ENCODE measurements at regions not wholly inside any gene's neighbourhood (a gene's known extent, or its start where the extent isn't known, plus 50 kb on each side); places are given as distances from the start of the nearest gene placed in this dataset.

DNA sequence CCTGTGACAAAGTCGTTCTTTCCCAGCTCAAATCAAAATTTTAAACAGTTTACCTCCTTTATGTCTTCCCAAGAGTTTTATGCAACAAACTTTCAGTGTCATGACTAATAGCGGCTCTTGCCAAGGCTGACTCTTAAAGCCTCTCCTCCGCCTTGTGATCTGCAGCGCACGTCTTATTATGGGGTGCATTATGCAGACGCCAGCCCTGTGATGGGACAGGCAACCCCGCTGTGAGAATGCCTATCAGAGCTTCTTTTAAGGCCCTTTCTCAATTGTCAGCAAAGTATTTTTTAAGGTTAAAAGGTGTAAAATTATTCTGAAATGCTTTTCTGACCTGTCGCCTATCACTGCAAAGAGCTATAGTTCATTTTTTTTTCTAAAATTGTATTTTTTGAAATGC lies 152.8 kb downstream of the SOX1 start:
- DNase-seq (ENCODE audit: low spot score) (no peak), ATAC-seq (no peak)
- H3K4me1 ChIP-seq (ENCODE audit: insufficient read depth): no peaks in the 10 kb centered on the region
- H3K27ac Mint-ChIP-seq: no peak overlapping the region
- no peak overlapping the region for H2AFZ ChIP-seq
- H4K20me1 ChIP-seq (replicated peaks; ENCODE audit: insufficient read depth): no peaks in the 10 kb centered on the region
- H3K4me2 ChIP-seq: no peak overlapping the region
- no peaks in the 10 kb centered on the region for H3K36me3 ChIP-seq (ENCODE audit: insufficient read depth)
- peaks cover 11% of the 10 kb centered on the region for H3K27me3 Mint-ChIP-seq (ENCODE audit: insufficient read depth, low read depth, poor library complexity)
- TF ChIP-seq, protein P1, sequence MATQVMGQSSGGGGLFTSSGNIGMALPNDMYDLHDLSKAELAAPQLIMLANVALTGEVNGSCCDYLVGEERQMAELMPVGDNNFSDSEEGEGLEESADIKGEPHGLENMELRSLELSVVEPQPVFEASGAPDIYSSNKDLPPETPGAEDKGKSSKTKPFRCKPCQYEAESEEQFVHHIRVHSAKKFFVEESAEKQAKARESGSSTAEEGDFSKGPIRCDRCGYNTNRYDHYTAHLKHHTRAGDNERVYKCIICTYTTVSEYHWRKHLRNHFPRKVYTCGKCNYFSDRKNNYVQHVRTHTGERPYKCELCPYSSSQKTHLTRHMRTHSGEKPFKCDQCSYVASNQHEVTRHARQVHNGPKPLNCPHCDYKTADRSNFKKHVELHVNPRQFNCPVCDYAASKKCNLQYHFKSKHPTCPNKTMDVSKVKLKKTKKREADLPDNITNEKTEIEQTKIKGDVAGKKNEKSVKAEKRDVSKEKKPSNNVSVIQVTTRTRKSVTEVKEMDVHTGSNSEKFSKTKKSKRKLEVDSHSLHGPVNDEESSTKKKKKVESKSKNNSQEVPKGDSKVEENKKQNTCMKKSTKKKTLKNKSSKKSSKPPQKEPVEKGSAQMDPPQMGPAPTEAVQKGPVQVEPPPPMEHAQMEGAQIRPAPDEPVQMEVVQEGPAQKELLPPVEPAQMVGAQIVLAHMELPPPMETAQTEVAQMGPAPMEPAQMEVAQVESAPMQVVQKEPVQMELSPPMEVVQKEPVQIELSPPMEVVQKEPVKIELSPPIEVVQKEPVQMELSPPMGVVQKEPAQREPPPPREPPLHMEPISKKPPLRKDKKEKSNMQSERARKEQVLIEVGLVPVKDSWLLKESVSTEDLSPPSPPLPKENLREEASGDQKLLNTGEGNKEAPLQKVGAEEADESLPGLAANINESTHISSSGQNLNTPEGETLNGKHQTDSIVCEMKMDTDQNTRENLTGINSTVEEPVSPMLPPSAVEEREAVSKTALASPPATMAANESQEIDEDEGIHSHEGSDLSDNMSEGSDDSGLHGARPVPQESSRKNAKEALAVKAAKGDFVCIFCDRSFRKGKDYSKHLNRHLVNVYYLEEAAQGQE (IDR thresholded peaks at IDR 0.05; ENCODE audit: unreplicated experiment): no peak
- TF ChIP-seq EZH2 (IDR thresholded peaks at IDR 0.05; ENCODE audit: low read depth, unreplicated experiment) (no peak), ZNF114 (CRISPR knock-in tag; IDR thresholded peaks at IDR 0.05) (no peak)
- TF ChIP-seq, protein P2, sequence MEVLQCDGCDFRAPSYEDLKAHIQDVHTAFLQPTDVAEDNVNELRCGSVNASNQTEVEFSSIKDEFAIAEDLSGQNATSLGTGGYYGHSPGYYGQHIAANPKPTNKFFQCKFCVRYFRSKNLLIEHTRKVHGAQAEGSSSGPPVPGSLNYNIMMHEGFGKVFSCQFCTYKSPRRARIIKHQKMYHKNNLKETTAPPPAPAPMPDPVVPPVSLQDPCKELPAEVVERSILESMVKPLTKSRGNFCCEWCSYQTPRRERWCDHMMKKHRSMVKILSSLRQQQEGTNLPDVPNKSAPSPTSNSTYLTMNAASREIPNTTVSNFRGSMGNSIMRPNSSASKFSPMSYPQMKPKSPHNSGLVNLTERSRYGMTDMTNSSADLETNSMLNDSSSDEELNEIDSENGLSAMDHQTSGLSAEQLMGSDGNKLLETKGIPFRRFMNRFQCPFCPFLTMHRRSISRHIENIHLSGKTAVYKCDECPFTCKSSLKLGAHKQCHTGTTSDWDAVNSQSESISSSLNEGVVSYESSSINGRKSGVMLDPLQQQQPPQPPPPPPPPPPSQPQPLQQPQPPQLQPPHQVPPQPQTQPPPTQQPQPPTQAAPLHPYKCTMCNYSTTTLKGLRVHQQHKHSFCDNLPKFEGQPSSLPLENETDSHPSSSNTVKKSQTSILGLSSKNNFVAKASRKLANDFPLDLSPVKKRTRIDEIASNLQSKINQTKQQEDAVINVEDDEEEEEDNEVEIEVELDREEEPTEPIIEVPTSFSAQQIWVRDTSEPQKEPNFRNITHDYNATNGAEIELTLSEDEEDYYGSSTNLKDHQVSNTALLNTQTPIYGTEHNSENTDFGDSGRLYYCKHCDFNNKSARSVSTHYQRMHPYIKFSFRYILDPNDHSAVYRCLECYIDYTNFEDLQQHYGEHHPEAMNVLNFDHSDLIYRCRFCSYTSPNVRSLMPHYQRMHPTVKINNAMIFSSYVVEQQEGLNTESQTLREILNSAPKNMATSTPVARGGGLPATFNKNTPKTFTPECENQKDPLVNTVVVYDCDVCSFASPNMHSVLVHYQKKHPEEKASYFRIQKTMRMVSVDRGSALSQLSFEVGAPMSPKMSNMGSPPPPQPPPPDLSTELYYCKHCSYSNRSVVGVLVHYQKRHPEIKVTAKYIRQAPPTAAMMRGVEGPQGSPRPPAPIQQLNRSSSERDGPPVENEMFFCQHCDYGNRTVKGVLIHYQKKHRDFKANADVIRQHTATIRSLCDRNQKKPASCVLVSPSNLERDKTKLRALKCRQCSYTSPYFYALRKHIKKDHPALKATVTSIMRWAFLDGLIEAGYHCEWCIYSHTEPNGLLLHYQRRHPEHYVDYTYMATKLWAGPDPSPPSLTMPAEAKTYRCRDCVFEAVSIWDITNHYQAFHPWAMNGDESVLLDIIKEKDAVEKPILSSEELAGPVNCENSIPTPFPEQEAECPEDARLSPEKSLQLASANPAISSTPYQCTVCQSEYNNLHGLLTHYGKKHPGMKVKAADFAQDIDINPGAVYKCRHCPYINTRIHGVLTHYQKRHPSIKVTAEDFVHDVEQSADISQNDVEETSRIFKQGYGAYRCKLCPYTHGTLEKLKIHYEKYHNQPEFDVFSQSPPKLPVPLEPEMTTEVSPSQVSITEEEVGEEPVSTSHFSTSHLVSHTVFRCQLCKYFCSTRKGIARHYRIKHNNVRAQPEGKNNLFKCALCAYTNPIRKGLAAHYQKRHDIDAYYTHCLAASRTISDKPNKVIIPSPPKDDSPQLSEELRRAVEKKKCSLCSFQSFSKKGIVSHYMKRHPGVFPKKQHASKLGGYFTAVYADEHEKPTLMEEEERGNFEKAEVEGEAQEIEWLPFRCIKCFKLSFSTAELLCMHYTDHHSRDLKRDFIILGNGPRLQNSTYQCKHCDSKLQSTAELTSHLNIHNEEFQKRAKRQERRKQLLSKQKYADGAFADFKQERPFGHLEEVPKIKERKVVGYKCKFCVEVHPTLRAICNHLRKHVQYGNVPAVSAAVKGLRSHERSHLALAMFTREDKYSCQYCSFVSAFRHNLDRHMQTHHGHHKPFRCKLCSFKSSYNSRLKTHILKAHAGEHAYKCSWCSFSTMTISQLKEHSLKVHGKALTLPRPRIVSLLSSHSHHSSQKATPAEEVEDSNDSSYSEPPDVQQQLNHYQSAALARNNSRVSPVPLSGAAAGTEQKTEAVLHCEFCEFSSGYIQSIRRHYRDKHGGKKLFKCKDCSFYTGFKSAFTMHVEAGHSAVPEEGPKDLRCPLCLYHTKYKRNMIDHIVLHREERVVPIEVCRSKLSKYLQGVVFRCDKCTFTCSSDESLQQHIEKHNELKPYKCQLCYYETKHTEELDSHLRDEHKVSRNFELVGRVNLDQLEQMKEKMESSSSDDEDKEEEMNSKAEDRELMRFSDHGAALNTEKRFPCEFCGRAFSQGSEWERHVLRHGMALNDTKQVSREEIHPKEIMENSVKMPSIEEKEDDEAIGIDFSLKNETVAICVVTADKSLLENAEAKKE (CRISPR knock-in tag; IDR thresholded peaks at IDR 0.05): no peak
- peaks cover 3% of the 10 kb centered on the region; the same call in 1 of the 3 replicates for H3K4me1 Mint-ChIP-seq
- H3K27ac ChIP-seq (ENCODE audit: low read depth): no peak overlapping the region
- no peaks in the 10 kb centered on the region for H3F3A ChIP-seq (replicated peaks; ENCODE audit: low read depth)
- H3K9me2 ChIP-seq (ENCODE audit: insufficient read depth): no peaks in the 10 kb centered on the region
- no peaks in the 10 kb centered on the region for H3K9me3 Mint-ChIP-seq
- no peaks in the 10 kb centered on the region for H3K36me3 Mint-ChIP-seq (ENCODE audit: low read depth)
- no peaks in the 10 kb centered on the region for H3K27me3 ChIP-seq (ENCODE audit: insufficient read depth)
- H3K79me2 ChIP-seq (replicated peaks; ENCODE audit: insufficient read depth): no peaks in the 10 kb centered on the region
- H3K4me3 Mint-ChIP-seq: no peak overlapping the region
- no peak overlapping the region for H3K4me3 ChIP-seq

All from GM23338 (cell line).